Subcutaneous abdominal adipose tissue (tissue), 5 donors: ENCODE measurements at regions not wholly inside any gene's neighbourhood (a gene's known extent, or its start where the extent isn't known, plus 50 kb on each side); places are given as distances from the start of the nearest gene placed in this dataset.
"Not testable (repeated sequence)": the region's sequence is repeated elsewhere in the genome, so short reads cannot be mapped to it uniquely, and the experiment has no call there.

ENCODE experiments used
- H3K27ac ChIP-seq: one replicate; pipeline ENCODE4 v1.7.0; 2013; ENCODE audit warnings: low read depth, mild to moderate bottlenecking, inconsistent platforms, low read length, moderate library complexity
- H3K27me3 ChIP-seq, 5 donors: one replicate each; pipeline ENCODE4 v1.7.0; 2013; ENCODE audit warnings: low read length in 5 of 5, inconsistent platforms in 1 of 5; ENCODE audit not compliant: control insufficient read depth in 5 of 5, insufficient read depth in 4 of 5
- H3K36me3 ChIP-seq, 5 donors: one replicate each; pipeline ENCODE4 v1.7.0; 2013; ENCODE audit warnings: low read length in 5 of 5; ENCODE audit not compliant: control insufficient read depth in 5 of 5, insufficient read depth in 5 of 5
- H3K4me1 ChIP-seq, 5 donors: one replicate each; pipeline ENCODE4 v1.7.0; 2013; ENCODE audit warnings: low read length in 5 of 5, mild to moderate bottlenecking in 3 of 5, moderate library complexity in 1 of 5; ENCODE audit not compliant: control insufficient read depth in 5 of 5, insufficient read depth in 5 of 5
- H3K4me3 ChIP-seq, 5 donors: one replicate each; pipeline ENCODE4 v1.7.0; 2013; ENCODE audit warnings: low read length in 5 of 5, low read depth in 1 of 5
- H3K9ac ChIP-seq, 5 donors: one replicate each; pipeline ENCODE4 v1.7.0; 2013; ENCODE audit warnings: low read length in 5 of 5, mild to moderate bottlenecking in 4 of 5, moderate library complexity in 3 of 5
- H3K9me3 ChIP-seq, 5 donors: one replicate each; pipeline ENCODE4 v1.7.0; 2013; ENCODE audit warnings: low read length in 5 of 5; ENCODE audit not compliant: control insufficient read depth in 5 of 5
- donor health status: healthy.
- donor health status: healthy.
- donor health status: healthy.
- donor health status: healthy.
- donor health status: healthy.

DNA sequence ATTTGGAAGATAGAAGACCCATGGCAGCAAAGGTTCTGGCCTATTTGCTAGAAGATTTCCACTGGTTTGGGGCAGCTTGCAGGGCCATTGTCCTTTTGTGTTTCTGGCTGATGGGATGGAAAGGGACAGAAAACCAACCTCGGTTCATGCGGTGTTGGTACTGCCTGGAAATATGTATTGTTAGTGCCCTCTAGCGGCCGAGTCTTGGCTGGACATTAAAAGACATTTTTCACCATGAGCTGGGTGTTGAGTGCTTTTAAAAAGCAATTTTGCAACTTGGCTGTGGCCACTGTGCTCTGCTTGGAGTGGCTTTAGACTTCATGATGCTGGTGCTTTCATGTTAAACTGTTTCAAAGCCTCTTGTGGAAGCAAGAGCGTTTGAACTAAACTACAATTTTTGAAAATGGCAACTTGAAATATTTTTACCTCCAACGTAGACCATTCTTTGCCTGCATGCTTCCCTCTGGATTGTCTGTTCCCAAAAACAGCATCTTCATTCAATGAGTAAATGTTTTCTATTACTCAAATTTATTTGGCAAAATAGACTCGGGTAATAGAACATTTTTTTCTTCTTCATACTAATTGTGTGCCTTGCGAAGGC lies 102.7 kb upstream of the TBX5 start:
- H3K9me3 ChIP-seq = no peaks in the 10 kb centered on the region
- peaks cover 5 to 11% (median 10%) of the 10 kb centered on the region in 5 donors for H3K27me3 ChIP-seq
- H3K4me1 ChIP-seq = no peaks in the 10 kb centered on the region

DNA sequence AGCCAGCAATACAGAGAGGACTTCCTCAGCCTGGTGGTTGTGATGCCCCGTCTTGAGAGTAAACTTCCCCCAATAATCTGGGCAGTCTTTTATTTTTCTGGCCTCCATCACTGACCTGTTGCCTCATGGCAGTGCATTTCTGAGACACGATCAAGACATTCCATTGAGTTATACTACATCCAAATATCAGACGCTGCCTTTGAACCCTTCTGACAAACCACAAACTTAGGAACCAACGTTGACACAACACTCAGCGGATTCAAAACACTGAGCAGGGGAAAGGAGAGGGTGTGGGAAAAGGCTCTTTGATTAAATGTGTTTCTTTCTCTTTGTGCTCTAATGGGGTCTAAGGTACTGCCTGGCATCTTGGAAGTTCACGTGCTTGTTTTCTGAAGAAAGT lies 100.7 kb upstream of the TBX5 start:
- no peak overlapping the region for H3K4me3 ChIP-seq
- no peaks in the 10 kb centered on the region for H3K9me3 ChIP-seq
- H3K27ac ChIP-seq = no peak overlapping the region
- no peaks in the 10 kb centered on the region for H3K36me3 ChIP-seq
- no peaks in the 10 kb centered on the region for H3K4me1 ChIP-seq
- H3K9ac ChIP-seq = no peak overlapping the region
- peaks cover 4 to 21% (median 19%) of the 10 kb centered on the region in 5 donors for H3K27me3 ChIP-seq

More for the DNA sequence above, 102.7 kb upstream of the TBX5 start:
- Histone ChIP-seq H3K4me3 (no peak overlapping the region), H3K9ac (no peak overlapping the region), H3K27ac (no peak overlapping the region), H3K36me3 (no peaks in the 10 kb centered on the region)

DNA sequence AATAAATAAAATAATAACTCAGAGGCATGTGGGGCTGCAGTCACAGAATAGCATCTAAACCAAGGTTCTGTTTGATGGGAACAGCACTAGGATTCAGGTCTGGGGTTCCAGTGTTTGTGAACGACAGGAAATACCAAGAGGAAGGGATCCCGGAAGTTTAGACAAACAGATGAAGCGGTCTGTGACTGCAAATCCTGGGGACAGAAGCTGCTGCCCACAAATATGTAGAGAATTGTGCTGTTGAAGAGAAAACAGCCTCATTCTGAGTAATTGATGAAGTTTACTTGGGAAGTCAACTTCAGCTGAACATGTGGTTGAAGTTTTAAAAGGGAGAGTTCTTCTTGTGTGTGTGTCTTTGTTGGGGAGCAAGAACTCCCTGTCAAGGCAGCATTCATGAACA lies 98.4 kb upstream of the TBX5 start:
- Histone ChIP-seq H3K4me3 (no peak overlapping the region), H3K9me3 (no peaks in the 10 kb centered on the region), H3K27ac (no peak overlapping the region), H3K36me3 (no peaks in the 10 kb centered on the region), H3K9ac (no peak overlapping the region), H3K4me1 (no peaks in the 10 kb centered on the region), H3K27me3 (peaks cover 4 to 36% (median 20%) of the 10 kb centered on the region in 5 donors)

DNA sequence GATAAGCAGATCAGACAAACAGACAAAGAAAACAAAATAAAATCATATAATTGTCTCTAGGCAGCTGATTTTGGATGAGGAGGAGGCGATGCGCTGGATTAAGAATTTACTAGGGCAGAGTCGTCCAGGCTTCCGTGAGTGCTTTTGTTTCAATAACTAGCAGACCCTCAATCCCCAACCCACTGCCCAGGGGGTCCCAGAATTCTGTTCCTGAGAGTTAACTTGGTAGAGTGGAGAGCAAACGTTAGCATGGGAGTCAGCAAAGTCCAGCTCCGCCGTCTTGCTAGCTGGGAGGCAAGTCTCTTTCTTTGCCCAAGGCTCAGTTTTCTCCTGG lies 95.5 kb upstream of the TBX5 start:
- H3K4me1 ChIP-seq = no peaks in the 10 kb centered on the region
- no peak overlapping the region for H3K9ac ChIP-seq
- no peaks in the 10 kb centered on the region for H3K36me3 ChIP-seq
- H3K27me3 ChIP-seq = peaks cover 8 to 46% (median 36%) of the 10 kb centered on the region in 5 donors
- no peaks in the 10 kb centered on the region for H3K9me3 ChIP-seq
- H3K4me3 ChIP-seq = no peak overlapping the region
- no peak overlapping the region for H3K27ac ChIP-seq

DNA sequence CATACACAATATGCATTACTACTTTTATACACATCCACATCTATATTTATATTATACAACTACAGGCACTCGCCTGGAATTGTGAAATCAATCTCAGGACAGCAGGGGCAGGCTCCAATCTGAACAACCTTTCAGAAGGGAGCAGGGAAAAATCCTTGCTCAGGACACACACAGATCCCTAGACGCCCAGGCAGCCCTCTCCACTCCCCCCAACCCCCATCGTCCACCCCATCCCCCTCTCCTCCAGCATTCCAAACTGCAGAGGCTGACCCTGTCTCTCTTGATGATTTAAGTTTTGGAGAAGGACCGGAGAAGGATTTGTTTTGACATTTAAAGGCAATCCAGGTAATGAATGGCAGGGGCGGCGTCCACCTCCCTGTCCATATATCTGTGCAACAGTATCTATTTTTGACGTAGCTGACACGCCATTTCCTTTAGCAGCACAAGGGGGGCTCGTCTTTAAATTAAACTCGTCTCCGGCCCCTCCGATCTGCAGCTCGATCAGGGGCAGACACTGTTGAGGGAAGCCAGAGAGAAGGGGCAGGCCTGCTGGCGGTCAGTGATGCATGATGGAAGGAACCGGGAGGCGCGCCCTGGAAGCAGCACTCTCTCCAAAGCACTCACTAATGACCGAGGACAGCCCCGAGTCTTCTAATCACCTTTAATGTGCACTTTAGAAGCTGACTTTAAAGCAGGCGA lies 95.0 kb upstream of the TBX5 start:
- Histone ChIP-seq H3K4me1 (no peaks in the 10 kb centered on the region), H3K4me3 (no peak overlapping the region), H3K27me3 (peaks cover 8 to 46% (median 34%) of the 10 kb centered on the region in 5 donors), H3K36me3 (no peaks in the 10 kb centered on the region), H3K9me3 (no peaks in the 10 kb centered on the region), H3K27ac (no peak overlapping the region), H3K9ac (no peak overlapping the region)

DNA sequence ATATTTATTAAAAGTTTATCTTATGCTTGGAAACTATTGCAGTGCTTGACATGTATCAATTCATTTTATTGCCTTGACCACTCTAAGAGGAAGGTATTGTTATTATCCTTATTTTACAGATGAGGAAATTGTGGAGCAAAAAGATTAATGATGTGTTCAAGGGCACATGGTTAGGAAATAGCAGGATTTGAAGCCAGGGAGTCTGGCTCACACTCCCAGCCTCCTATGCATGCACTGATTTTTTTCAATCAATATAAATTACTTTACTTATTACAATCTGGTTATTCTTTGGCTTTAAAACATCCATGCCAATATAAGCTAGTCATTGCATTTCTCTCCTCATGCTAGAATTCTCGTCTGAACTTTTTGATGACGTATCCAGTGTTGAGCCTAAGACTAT lies 94.2 kb upstream of the TBX5 start:
- no peaks in the 10 kb centered on the region for H3K4me1 ChIP-seq
- H3K27ac ChIP-seq = no peak overlapping the region
- H3K9me3 ChIP-seq = no peaks in the 10 kb centered on the region
- no peaks in the 10 kb centered on the region for H3K36me3 ChIP-seq
- H3K4me3 ChIP-seq = no peak overlapping the region
- no peak overlapping the region for H3K9ac ChIP-seq
- H3K27me3 ChIP-seq = peaks cover 8 to 46% (median 32%) of the 10 kb centered on the region in 5 donors

DNA sequence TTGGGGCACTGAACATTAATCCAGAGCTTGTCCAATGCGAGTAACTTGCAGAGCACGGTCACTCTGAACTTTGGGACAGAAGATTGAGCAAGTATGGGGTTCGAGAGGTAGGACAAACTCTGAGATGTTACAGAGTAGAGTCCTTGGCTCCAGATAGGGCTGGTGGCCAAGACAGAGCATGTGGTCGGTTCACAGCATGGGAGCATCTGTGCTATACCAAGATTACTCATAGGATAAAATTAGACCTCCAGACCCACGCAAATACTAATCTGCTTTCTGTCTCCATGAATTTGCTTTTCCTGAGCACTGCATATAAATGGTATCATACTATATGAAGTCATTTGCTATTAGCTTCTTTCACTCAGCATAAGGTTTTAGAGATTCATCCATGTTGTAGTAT lies 93.4 kb upstream of the TBX5 start:
- no peak overlapping the region for H3K9ac ChIP-seq

DNA sequence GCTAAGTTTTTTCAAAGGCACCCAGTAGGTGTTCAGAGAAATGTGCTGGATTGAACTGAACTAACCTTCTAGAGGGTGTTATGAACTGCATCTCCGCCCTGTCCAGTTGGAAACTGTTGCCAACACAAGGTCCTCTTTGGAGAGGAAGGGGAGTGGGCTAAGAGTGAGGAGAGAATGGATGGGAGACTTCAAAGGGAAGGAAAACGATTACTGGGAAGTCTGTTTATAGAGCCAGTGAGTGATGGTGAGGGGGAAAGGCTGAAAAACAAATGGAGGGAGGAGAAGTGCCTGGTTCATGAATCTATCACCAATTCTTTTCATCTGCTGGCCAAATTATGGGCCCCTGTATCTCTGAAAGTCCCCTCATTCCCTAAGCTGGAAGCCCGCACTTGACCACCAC lies 86.0 kb upstream of the TBX5 start:
- Histone ChIP-seq H3K27me3 (peaks cover 4 to 30% (median 10%) of the 10 kb centered on the region in 5 donors), H3K4me1 (no peaks in the 10 kb centered on the region), H3K4me3 (no peak overlapping the region), H3K36me3 (no peaks in the 10 kb centered on the region), H3K9me3 (no peaks in the 10 kb centered on the region), H3K27ac (no peak overlapping the region), H3K9ac (no peak overlapping the region)

More for the DNA sequence above, 93.4 kb upstream of the TBX5 start:
- peaks cover 3 to 41% (median 33%) of the 10 kb centered on the region in 5 donors for H3K27me3 ChIP-seq
- H3K27ac ChIP-seq = no peak overlapping the region
- H3K36me3 ChIP-seq = no peaks in the 10 kb centered on the region
- H3K4me1 ChIP-seq = no peaks in the 10 kb centered on the region
- no peaks in the 10 kb centered on the region for H3K9me3 ChIP-seq
- no peak overlapping the region for H3K4me3 ChIP-seq

DNA sequence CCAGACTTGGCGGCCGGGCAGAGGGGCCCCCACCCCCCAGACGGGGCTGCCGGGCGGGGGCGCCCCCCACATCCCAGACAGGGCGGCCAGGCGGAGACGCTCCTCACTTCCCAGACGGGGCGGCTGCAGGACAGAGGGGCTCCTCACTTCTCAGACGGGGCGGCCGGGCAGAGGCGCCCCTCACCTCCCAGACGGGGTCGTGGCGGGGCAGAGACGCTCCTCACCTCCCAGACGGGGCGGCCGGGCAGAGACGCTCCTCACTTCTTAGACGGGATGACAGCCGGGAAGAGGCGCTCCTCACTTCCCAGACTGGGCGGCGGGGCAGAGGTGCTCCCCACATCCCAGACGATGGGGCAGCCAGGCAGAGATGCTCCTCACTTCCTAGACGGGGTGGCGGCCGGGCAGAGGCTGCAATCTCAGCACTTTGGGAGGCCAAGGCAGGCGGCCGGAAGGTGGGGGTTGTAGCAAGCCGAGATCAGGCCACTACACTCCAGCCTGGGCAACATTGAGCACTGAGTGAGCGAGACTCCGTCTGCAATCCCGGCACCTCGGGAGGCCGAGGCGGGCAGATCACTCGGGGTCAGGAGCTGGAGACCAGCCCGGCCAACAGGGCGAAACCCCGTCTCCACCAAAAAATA lies 79.0 kb upstream of the TBX5 start:
- not testable (repeated sequence) for H3K27ac ChIP-seq, H3K9me3 ChIP-seq, H3K9ac ChIP-seq, H3K36me3 ChIP-seq, H3K4me3 ChIP-seq
- peaks cover 0 to 19% (median 15%) of the 10 kb centered on the region in 5 donors for H3K4me1 ChIP-seq
- peaks cover 17 to 36% (median 24%) of the 10 kb centered on the region in 5 donors for H3K27me3 ChIP-seq

DNA sequence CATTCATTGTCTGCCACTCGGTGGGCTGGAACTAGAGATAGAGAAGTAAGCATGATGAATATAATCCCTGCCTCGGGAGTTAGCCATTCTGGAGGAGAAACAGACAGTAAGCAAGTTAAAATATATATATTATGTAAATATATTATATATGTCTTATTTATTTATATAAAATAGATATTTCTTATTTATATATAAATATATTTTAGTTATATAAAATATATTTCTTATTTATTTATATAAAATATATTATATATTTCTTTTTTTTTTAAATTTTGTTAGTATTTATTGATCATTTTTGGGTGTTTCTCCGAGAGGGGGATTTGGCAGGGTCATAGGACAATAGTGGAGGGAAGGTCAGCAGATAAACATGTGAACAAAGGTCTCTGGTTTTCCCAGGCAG lies 78.1 kb upstream of the TBX5 start:
- Histone ChIP-seq H3K4me1 (peaks cover 0 to 23% (median 17%) of the 10 kb centered on the region in 5 donors), H3K9me3 (peaks cover 0 to 4% (median 0%) of the 10 kb centered on the region in 5 donors), H3K27ac (no peak overlapping the region), H3K27me3 (peaks cover 17 to 42% (median 29%) of the 10 kb centered on the region in 5 donors), H3K36me3 (no peaks in the 10 kb centered on the region), H3K4me3 (no peak overlapping the region), H3K9ac (no peak overlapping the region)
